ENCODE measurements at regions not wholly inside any gene's neighbourhood (a gene's known extent, or its start where the extent isn't known, plus 50 kb on each side); places are given as distances from the start of the nearest gene placed in this dataset.
"Not testable (repeated sequence)": the region's sequence is repeated elsewhere in the genome, so short reads cannot be mapped to it uniquely, and the experiment has no call there.

DNA sequence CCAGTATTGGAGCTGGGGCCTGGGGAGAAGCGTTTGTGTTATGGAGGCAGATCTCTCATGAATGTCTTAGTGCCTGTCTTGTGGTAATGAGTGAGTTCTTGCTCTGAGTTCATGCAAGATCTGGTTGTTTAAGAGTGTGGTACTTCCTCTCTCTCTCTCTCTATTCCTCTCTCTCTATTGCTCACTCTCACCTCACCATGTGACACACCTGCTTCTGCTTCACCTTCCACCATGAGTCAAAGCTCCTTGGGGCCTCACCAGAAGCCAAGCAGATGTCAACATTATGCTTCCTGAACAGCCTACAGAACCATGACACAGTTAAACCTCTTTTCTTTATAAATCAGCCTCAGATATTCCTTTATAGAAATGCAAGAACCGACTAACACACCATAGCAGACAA is 242.7 kb upstream of the ADRA1B start:
- no peak for DNase-seq (ENCODE audit: low read depth in 4 of 4, low spot score in 3 of 4)

DNA sequence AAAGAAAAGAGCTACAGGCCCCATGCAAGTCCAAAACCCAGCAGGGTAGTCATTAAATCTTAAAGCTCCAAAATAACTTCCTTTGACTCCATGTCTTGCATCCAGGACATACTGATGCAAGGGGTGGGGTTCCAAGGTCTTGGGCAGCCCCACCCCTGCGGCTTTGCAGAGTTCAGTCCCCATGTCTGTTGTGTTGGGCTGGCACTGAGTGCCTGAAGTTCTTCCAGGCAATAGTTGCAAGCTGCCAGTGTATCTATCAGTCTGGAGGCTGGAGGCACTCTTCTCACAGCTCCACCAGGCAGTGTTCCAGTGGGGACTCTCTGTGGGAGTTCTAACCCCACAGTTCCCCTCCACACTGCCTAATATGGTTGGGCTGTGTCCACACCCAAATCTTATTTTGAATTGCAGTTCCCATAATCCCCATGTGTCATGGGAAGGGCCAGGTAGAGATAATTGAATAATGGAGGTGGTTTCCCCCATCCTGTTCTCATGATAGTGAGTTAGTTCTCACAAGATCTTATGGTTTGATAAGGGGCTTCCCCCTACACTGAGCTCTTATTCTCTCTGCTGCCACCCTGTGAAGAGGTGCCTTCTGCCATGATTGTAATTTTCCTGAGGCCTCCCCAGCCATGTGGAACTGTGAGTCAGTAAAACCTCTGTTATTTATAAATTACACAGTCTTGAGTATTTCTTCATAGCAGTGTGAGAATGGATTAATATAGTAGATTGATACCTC is 237.5 kb upstream of the ADRA1B start:
- DNase-seq (ENCODE audit: low read depth in 4 of 4, low spot score in 3 of 4): no peak

DNA sequence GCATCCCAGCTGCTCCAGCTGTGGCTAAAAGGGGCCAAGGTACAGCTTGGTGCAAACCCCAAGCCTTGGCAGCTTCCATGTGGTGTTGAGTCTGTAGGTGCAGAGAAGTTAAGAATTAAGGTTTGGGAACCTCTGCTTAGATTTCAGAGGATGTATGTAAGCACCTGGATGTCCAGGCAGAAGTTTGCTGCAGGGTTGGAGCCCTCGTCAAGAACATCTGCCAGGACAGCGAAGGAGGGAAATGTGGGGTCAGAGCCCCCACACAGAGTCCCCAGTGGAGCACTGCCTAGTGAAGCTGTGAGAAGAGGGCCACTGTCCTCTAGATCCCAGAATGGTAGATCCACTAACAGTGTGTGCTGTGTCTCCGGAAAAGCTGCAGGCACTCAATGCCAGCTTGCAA is 236.2 kb upstream of the ADRA1B start:
- no peak for DNase-seq (ENCODE audit: low read depth in 4 of 4, low spot score in 3 of 4)

DNA sequence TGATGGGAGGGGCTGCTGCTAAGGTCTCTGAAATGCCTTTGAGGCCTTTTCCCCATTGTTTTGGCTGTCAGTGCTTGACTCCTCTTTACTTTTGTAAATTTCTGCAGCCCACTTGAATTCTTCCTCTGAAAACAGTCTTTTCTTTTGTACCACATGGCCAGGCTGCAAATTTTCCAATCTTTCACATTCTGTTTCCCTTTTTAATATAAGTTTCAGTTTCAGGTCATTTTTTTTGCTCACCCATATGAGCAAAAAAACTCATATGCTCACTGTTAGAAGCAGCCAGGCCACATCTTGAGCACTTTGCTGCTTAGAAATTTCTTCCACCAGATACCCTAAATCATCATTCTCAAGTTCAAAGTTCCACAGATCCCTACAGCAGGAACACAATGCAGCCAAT is 234.6 kb upstream of the ADRA1B start:
- no peak for DNase-seq (ENCODE audit: low read depth in 4 of 4, low spot score in 3 of 4)

DNA sequence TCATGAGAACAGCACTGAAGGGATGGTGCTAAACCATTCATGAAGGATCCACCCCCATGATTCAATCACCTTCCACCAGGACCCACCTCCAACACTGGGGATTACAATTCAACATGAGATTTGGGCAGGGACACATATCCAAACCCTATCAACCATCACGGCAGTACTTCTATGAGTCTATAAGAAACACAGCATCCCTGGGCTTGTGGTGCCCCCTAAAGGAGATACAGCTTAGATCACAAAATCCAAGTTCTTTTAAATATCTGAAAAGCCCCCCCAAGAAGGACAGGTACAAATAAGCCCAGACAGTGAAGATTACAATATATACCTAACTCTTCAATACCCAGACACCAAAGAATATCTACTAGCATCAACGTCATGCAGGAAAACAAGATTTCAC is 233.7 kb upstream of the ADRA1B start:
- DNase-seq (ENCODE audit: low read depth in 4 of 4, low spot score in 3 of 4): no peak

DNA sequence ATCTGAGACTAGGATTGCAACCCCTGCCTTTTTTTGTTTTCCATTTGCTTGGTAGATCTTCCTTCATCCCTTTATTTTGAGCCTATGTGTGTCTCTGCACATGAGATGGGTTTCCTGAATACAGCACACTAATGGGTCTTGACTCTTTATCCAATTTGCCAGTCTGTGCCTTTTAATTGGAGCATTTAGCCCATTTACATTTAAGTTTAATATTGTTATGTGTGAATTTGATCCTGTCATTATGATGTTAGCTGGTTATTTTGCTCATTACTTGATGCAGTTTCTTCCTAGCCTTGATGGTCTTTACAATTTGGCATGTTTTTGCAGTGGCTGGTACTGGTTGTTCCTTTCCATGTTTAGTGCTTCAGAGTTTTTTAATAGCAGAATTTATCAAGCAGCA is 228.4 kb upstream of the ADRA1B start:
- not testable (repeated sequence) for DNase-seq (ENCODE audit: low read depth in 4 of 4, low spot score in 3 of 4)

DNA sequence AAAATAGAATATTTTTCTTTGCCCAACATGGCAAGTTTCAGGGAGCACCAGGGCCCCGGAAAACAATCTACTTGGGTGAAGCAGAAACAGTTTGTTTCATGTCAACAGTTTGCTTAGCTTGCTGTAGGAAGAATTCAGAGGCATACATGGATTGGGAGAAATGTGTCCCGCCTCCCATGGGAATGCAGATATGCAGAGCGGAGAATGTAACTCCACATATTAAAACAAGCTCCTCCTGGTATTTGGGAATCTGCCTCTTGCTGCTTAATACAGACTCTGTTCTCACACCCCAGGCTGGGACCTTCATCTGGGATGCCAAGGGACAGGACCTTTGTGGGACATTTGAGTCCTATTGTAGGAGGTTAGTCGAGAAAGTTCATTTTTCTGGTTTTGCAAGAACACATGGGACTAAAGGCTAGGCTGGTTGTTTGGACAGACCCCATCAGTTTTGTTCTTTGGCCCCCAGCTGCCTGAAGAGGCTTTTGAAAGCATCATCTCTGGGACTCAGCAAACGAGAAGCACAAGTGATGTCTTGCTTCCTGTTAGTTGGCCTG is 220.5 kb upstream of the ADRA1B start:
- no peak for DNase-seq (ENCODE audit: low read depth in 4 of 4, low spot score in 3 of 4)

DNA sequence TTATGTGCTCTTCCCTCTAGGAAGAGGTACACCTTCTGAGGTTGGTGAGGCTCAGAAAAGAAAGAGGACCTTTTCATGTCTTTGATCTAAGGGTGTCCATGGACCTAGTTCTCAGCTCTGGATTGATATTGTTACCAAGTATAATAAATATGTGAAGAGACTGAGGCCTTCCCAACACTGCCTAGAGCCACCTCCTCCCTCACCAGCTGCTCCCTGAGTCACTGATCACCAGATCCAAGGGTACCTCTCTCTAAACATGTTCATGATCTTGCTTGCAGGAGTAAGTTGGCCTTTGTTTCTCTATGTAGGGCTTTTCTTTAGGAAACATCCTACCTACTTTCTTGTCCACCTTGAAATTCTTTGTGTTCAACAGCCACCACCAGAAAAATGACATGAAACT is 218.8 kb upstream of the ADRA1B start:
- DNase-seq (ENCODE audit: low read depth in 4 of 4, low spot score in 3 of 4): no peak

DNA sequence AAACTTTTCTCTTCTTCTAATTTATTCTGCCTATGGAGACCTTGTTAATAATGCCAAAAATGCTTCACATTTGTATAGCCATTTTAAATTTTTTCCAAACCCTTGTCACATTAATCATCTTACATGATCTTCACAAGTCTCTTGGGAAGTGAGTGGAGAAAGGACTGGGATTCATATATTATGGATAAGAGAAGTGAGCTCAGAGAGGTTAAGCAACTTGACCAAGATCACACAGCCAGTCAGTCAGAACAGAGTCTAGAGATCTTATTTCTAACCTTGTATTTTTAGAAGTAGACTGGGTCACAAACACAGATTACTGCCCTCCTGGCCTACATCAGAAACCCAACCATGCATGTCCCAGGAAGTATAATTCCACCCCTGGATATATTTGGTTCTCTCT is 218.0 kb upstream of the ADRA1B start:
- no peak for DNase-seq (ENCODE audit: low read depth in 4 of 4, low spot score in 3 of 4)

DNA sequence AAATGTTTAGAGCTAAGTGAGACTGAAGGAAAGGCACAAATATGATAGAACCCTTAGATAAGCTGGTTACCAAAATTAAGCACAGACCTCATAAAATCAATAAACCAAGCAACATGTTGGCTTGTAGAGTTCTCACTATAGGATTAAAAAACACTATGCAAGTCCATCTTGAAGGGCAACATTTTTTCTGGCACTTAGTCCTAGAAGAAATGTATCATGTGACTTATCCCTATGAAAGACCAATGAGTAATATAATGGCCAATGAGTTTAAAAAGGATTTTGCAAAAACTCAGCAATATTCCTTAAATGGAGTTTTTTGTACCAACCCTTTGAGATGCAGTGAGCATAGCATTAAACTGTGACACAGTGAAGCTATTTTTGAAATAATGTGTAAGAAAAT is 216.3 kb upstream of the ADRA1B start:
- DNase-seq (ENCODE audit: low read depth in 4 of 4, low spot score in 3 of 4): no peak

DNA sequence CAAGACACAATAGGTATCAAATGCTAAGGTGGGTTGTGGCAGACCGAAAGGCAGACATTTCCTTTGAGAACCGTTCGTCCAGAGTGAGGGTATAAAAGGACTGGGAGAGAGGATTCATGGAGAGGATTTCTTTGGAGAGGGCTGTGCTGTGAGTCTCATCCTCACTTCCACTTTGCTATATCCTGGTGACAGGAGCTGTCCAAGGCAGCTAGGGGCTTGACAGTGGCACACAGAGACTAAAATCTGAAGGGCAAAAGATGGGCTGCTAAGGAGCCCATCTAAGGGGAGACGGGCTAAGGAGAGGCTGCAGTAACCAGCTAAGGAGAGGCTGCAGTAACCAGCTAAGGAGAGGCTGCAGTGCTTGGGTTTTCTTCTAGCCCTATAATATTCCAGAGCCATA is 214.0 kb upstream of the ADRA1B start:
- no peak for DNase-seq (ENCODE audit: low read depth in 4 of 4, low spot score in 3 of 4)

DNA sequence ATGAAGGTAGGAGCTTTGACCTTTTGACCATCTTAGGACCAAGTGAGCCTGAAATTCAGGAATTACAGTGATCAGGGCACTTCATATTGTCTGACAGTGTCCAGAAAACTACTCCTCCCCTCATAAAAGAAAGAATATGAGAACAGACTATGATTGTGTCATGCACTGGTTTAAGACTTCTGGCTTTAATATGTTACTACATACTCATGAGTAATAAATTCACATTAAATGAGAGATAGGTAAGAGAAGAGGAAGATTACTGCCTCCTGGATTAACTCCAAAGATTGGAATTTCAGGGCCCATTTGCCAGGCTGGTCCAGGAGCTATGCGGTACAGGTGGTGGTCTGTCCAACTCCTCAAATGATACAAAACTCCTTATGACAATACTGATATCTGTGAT is 213.5 kb upstream of the ADRA1B start:
- no peak for DNase-seq (ENCODE audit: low read depth in 4 of 4, low spot score in 3 of 4)

DNA sequence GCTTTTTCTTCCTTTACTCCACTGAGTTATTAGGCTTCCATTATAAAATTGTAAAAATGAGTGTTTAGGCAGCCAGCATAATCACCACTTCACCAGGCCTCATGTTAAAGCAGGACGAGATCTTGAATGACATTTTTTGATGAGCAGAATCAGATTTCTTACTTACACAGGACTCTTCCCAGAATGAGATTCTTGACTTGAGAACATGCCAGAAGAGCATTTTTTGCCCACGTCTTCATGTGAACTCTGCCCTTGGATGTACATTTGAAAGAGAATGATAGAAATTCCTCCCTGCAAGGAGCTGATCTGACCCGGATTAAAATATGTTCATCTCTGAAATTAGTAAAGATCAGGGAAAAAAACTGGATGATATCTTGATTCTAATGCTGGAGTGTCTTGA is 212.1 kb upstream of the ADRA1B start:
- DNase-seq (ENCODE audit: low read depth in 4 of 4, low spot score in 3 of 4): no peak

DNA sequence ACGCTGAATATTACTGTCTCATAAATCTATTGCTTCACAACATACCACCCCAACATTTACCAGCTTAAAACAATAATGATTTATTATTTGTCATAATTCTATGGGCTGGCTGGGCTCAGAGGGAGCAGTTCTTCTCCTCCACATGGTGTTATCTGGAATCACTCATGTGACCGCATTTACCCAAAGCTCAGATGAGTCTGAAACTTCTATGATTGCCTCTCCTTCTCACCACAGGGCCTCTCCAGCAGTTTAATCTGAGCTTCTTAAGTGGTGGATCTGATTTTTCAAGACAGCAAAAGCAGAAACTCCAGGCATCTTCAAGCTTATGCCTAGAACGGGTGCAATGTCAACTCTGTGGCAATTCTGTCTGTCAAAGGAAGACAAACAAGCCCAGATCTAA is 210.3 kb upstream of the ADRA1B start:
- DNase-seq (ENCODE audit: low read depth in 4 of 4, low spot score in 3 of 4): no peak

DNA sequence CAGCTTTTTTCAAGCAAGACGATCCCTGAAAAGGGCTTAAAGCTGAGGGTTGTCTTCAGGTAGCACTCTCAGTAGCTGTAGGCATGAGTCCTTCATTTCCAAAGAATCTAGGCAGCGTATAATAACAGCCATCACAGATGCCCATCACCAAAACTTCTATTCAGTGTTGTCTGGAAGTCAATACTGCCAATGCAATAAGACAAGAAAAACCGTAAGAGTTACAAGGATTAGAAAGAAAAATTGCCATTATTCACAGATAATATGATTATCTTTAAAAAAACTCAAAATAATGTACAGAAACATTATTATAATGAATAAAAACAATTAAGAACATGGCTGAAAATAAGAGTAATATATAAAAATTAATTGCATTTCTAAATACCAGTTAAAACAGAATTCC is 208.2 kb upstream of the ADRA1B start:
- no peak for DNase-seq (ENCODE audit: low read depth in 4 of 4, low spot score in 3 of 4)

DNA sequence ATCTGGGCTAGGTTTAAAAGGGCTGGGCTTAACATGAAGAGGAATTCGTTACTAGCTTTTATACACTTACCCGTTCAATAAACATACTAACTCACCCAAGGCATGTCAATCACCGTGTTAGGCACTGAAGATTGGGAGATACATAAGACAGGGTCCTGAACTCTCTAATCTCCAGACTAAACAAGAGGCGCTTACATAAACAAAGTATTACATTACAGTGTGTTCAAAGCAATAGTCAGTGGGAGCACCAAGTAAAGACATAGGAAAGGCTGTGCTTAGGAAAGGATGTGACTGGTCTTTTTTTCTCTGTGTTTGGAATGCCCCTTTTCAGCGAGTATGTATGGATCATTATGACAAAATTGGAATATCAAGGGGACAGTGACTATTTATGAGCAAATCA is 203.6 kb upstream of the ADRA1B start:
- no peak for DNase-seq (ENCODE audit: low read depth in 4 of 4, low spot score in 3 of 4)

DNA sequence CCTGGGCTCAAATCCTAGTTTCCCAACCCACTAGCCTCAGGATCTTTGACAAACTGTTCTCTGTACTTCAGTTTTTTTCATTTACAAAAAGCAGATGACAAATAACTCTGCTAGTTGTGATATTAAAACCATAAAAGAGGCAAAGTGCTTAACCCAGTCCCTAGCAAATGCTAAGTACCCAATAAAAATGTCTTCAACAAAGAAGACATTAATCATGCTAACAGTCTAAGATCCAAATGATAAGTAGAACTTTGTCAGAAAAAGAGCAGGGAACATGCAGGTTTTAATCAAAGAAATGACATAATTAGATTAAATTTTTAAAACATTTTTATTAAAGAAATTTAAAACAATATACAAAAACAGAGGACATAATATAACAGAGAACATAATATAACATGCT is 203.0 kb upstream of the ADRA1B start:
- no peak for DNase-seq (ENCODE audit: low read depth in 4 of 4, low spot score in 3 of 4)

DNA sequence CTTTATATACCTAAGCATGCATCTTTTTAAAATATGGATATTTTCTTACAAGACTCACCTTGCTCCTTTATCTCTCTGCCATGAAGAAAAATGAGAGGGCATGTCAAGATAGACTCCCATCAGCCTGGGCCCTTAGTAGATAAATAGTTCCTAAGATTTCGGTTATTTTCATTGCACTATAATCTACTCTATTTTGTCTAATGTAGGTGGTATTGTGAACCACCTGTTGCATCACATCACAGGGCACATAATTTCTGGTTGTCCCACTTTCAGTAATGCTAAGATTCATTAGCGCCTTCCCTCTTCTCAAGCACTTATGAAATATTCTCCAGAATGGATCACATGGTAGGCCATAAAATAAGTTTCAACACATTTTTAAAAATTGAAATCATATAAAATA is 202.5 kb upstream of the ADRA1B start:
- no peak for DNase-seq (ENCODE audit: low read depth in 4 of 4, low spot score in 3 of 4)

DNA sequence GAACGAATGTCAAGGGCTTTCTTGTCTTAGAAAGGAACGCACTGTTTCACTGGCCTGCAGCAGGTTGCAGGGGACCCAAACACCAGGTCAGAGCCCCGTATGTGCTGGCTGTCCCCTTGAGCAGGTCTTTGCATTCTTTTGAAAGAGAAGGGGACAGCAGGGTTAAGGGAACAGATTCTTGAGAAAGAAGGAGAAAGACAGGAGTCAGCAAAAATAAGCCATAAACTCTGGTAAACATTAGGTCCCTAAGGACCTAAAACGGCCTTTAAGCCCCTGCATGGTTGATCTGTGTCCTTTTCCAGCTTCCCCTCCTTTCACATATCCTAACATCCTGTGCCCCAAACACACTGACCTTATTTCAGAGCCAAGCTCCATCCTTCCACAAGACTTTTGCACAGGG is 190.8 kb upstream of the ADRA1B start:
- DNase-seq (ENCODE audit: low read depth in 4 of 4, low spot score in 3 of 4): no peak

DNA sequence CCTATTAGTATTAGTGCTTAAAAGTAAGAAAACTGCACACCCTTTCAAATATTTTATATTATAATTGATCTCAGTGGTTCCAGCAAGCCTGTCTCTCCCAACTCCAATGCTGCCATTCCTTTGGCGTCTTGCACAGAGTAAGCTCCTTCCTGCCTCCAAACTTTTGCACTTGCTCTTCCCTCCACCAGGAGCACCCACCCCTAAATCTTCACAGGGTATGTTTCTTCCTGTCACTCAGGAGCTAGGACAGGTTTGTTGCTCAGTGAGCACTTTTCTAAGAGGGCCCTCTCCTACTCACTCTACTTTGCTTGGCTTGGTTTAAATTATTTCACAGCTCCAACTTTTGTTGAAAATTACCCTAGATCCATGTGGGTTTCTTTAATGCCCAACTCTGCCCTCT is 189.1 kb upstream of the ADRA1B start:
- no peak for DNase-seq (ENCODE audit: low read depth in 4 of 4, low spot score in 3 of 4)

DNA sequence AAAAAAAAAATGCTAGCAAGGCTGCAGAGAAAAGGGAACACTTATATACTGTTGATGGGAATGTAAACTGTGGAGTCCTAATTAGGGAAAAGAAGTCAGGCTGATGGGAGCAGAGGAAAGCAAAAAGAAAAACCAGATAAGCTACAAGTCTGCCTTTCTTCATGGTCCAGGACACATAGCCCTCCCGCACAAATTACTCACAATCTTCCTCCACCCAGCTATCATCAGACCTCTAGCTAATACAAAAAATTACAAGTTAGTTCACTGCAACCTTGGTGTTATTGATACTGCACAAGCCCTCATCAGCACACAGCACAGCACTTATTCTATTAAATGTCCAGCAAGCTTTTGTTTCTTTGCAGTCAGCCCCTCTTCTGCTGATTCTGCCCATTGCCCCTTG is 186.0 kb upstream of the ADRA1B start:
- no peak for DNase-seq (ENCODE audit: low read depth in 4 of 4, low spot score in 3 of 4)

DNA sequence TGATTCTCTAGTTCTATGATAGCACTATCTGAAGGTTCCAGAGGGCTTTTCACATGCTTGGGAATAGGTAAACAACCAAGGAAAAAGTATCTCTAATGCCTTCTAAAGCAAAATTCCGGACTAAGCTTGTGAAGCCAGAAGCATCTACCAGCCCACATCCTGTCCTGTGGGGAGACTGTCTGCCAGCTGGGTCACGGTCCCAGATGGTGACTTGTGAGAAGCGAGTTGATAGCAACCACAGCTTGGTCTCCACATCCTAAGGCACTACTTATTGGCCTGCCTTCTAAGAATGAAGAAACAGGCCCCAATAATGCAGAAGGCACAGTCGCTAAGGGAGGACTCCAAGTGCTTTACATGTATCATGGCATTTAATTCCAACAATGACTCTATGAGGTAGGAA is 184.1 kb upstream of the ADRA1B start:
- no peak for DNase-seq (ENCODE audit: low read depth in 4 of 4, low spot score in 3 of 4)

DNA sequence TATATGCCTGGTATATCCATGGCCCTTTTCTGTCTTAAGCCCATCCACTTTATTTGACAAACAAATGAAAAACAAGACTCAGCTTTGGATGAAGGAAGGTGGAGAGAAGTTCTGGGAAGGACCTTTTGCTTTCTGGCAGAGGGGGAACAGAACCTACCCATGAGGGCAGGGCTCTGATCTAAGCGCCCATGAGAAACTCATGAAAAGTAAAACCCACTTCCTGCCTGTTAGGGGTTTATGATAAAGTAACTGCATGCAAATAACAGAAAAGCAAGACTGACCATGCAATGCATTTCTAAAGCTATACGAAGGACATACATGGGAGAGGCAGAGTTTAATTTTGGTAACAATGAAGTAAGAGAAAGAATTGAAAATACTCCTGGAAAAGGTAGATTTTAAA is 181.9 kb upstream of the ADRA1B start:
- DNase-seq (ENCODE audit: low read depth in 4 of 4, low spot score in 3 of 4): no peak
